BJ (cell line): ENCODE measurements at regions not wholly inside any gene's neighbourhood (a gene's known extent, or its start where the extent isn't known, plus 50 kb on each side); places are given as distances from the start of the nearest gene placed in this dataset.

Experiments used
- CTCF ChIA-PET: fragments of 350-600 bp; formaldehyde crosslinking; extraction: SDS; loops from one replicate; lab custom pipeline; 2021; ENCODE audit warnings: antibody characterized with exemption, inconsistent platforms; lab: Yijun Ruan, JAX
- POLR2A ChIA-PET: fragments of 300-600 bp; sonication (Branson Sonifier 250); formaldehyde crosslinking; extraction: SDS; loops from one replicate; lab custom pipeline; 2021; ENCODE audit warnings: antibody characterized with exemption; lab: Charles Lee
- DNase-seq: peaks from one replicate; pipeline ENCODE4 v3.0.0-alpha.2; 2011; ENCODE audit warnings: low read depth
- H3K27me3 ChIP-seq: 2 replicates; pipeline ENCODE4 v1.6.0; 2011; ENCODE audit warnings: low read length; ENCODE audit not compliant: control insufficient read depth, insufficient read depth
- H3K36me3 ChIP-seq: 2 replicates; pipeline ENCODE4 v1.5.1; 2011; ENCODE audit warnings: low read length; ENCODE audit not compliant: control insufficient read depth, insufficient read depth
- H3K4me3 ChIP-seq: 2 replicates; pipeline ENCODE4 v1.5.1; 2011; ENCODE audit warnings: low read depth, mild to moderate bottlenecking, control low read depth, low read length
- TF ChIP-seq, protein P1 (sequence below): IDR thresholded peaks from 2 replicates; pipeline ENCODE4 v1.5.1; 2011; ENCODE audit warnings: low read depth, mild to moderate bottlenecking, control low read depth, inconsistent platforms, low read length, moderate library complexity; ENCODE audit not compliant: insufficient read depth

DNA sequence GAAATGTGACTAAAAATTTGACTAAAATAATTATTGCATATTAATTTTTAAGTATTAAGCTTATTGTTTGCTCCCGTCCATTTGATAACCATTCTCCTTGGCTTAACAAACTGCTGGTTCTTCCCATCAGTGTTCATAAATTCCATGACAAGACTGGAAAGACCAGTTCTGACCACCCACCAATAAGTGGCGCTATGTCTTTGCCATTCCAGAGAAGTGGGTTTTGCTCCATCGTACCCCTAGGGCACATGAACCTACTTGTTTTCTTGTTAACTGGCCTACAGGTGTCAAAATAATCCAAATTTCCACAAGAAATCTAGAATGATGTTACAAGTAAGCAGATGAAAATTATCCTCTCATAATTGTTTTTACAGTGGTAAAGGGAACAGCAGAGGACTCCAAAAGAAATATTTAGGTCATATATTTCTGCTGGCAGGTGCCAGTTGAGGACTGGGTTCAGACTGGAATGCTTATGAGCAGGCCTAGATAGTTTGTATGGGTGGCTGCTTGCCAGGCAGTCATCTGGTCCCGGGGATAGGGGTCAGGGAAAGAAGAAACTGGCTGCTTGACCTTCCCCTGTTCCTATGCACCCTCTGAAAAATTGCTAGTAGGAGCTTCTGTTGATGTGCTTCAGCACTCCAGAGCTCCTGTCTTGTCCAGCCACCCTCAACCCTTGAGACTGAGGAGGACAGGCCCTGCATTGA is 283.1 kb upstream of the ADAMTSL1 start:
- no peak overlapping the region for H3K4me3 ChIP-seq
- POLR2A ChIA-PET: no interaction called here
- H3K36me3 ChIP-seq: no peaks in the 10 kb centered on the region
- H3K27me3 ChIP-seq: no peaks in the 10 kb centered on the region; the same call in 1 of the 2 replicates
- CTCF ChIA-PET: interaction anchor here (1.4 kb wide), 1 partner anchor 23 kb away, joined by 4 read pairs; no protein-coding TSS in a partner anchor
- TF ChIP-seq, protein P1, sequence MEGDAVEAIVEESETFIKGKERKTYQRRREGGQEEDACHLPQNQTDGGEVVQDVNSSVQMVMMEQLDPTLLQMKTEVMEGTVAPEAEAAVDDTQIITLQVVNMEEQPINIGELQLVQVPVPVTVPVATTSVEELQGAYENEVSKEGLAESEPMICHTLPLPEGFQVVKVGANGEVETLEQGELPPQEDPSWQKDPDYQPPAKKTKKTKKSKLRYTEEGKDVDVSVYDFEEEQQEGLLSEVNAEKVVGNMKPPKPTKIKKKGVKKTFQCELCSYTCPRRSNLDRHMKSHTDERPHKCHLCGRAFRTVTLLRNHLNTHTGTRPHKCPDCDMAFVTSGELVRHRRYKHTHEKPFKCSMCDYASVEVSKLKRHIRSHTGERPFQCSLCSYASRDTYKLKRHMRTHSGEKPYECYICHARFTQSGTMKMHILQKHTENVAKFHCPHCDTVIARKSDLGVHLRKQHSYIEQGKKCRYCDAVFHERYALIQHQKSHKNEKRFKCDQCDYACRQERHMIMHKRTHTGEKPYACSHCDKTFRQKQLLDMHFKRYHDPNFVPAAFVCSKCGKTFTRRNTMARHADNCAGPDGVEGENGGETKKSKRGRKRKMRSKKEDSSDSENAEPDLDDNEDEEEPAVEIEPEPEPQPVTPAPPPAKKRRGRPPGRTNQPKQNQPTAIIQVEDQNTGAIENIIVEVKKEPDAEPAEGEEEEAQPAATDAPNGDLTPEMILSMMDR: no peak
- DNase-seq: no peak

DNA sequence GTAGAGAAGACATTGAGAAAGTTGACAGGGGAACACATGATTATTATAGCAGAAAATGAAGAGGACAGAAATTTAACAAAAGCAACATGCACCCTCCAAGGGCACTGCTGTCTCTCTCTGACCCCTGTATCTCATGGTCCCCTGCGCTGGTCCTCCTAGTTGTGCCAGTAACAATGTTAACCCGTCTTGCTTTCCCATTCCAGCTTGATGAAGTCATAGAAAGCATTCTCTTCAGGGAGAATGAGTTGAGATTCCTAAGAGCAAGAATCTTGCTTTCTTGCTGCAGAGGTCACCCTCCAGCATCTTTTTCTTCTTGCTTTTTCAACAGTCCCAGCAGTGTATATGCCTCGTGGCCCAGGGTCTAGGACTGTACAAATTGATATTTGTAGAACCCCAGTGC is 279.6 kb upstream of the ADAMTSL1 start:
- Histone ChIP-seq H3K4me3 (no peak overlapping the region), H3K27me3 (no peaks in the 10 kb centered on the region; the same call in none of the 2 replicates), H3K36me3 (no peaks in the 10 kb centered on the region)
- ChIA-PET CTCF (interaction anchor here (0.7 kb wide), 1 partner anchor 14 kb away, joined by 3 read pairs; no protein-coding TSS in a partner anchor), POLR2A (no interaction called here)
- DNase-seq: no peak
- TF ChIP-seq, protein P1: no peak

DNA sequence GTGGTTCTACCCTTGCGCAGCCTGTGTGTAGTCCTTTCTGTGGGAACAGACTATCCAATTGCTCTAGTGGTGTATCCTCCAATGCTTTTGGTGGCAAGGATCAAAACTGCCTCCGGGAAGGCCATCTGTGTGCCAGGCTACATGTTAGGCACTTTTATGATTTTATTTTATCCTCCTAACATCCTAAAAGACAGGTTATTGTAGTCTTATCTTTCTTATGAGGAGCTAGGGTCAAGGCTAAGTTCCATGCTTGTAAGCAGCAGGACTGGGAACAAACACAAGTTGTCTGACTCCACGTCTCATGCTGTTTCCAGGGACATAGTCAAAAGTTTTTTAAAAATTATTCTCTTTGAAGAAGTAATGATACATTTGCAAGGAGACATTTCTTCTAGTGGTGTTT is 278.7 kb upstream of the ADAMTSL1 start:
- TF ChIP-seq, protein P1: no peak
- POLR2A ChIA-PET: no interaction called here
- Histone ChIP-seq H3K4me3 (no peak overlapping the region), H3K27me3 (no peaks in the 10 kb centered on the region; the same call in none of the 2 replicates), H3K36me3 (no peaks in the 10 kb centered on the region)
- no peak for DNase-seq
- CTCF ChIA-PET: interaction anchor here (1.0 to 2.8 kb wide), 2 partner anchors 12 to 18 kb away, joined by 3 to 13 read pairs; no protein-coding TSS in a partner anchor

DNA sequence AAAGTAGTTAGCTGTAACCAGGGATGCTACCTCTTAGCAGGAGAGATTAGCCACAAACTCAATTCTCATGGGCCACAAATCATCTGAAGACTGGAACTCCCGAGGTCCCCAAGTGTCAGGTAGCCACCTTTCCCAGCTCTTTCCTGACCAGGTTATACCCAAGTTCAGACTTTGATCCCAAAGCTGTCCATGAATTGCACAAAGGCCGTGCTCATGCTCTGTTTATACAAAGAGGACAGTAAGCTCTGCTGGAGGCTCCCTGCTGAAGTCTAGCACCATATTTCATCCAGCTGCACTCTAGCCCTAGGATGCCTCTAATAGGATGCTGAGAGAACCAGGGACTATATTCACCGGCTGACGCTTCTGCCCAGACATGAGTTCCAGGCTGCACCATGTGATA is 271.0 kb upstream of the ADAMTSL1 start:
- ChIA-PET CTCF (interaction anchor here (1.1 to 2.0 kb wide), 3 partner anchors 10 to 671 kb away, joined by 3 to 8 read pairs (median 6); no protein-coding TSS in a partner anchor), POLR2A (no interaction called here)
- no peak for DNase-seq
- Histone ChIP-seq H3K4me3 (no peak overlapping the region), H3K27me3 (peaks cover 1% of the 10 kb centered on the region; the same call in 1 of the 2 replicates), H3K36me3 (no peaks in the 10 kb centered on the region)
- TF ChIP-seq, protein P1: no peak

DNA sequence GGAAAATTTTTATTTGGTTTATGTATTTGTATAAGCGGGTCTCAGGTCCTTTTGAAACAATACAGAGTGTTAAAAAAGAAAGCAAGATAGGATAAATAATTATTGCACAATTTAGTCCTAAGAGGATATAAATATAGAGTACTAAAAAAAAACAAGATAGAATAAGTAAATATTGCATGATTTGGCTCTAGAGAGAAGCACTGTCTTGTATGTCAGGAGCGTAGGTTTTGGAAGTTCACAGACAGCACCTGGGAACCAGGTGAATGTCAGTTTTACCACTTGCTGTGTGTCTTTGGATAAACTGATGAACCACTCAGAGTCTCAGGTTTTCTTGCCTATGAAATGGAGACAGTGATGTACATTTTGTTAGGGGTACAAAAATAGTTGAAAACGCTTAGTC is 266.2 kb upstream of the ADAMTSL1 start:
- ChIA-PET POLR2A (no interaction called here), CTCF (interaction anchor here (0.6 to 1.2 kb wide), 12 partner anchors 14 to 689 kb away, joined by 3 to 21 read pairs (median 3); no protein-coding TSS in a partner anchor)
- Histone ChIP-seq H3K36me3 (no peaks in the 10 kb centered on the region), H3K27me3 (peaks cover 3% of the 10 kb centered on the region), H3K4me3 (no peak overlapping the region)
- no peak for DNase-seq
- TF ChIP-seq, protein P1: no peak
